RPMI8226 (cell line): ENCODE measurements at regions not wholly inside any gene's neighbourhood (a gene's known extent, or its start where the extent isn't known, plus 50 kb on each side); places are given as distances from the start of the nearest gene placed in this dataset.
A peak's percentile ranks its signal among the peaks of the same experiment; 100 is the strongest.

Source experiments
- DNase-seq: peaks from one replicate; pipeline ENCODE4 v3.0.0-alpha.2; 2015

- DNase-seq = no peak
Measured at GRCh38 chr14:71695611-71696350, 236.4 kb upstream of the RGS6 start.

- DNase-seq = no peak
Measured at GRCh38 chr14:71698027-71698426, 234.2 kb upstream of the RGS6 start.

- DNase-seq = no peak
Measured at GRCh38 chr14:71698673-71699072, 233.6 kb upstream of the RGS6 start.

- no peak for DNase-seq
Measured at GRCh38 chr14:71701990-71702389, 230.2 kb upstream of the RGS6 start.

- DNase-seq = no peak
Measured at GRCh38 chr14:71702786-71703185, 229.4 kb upstream of the RGS6 start.

- DNase-seq = no peak
Measured at GRCh38 chr14:71703477-71703876, 228.8 kb upstream of the RGS6 start.

GRCh38 chr14:71704210-71704609 lies 228.0 kb upstream of the RGS6 start:
- no peak for DNase-seq

GRCh38 chr14:71705460-71705859 lies 226.8 kb upstream of the RGS6 start:
- DNase-seq = no peak

- DNase-seq = no peak
Measured at GRCh38 chr14:71709076-71709475, 223.2 kb upstream of the RGS6 start.

GRCh38 chr14:71709987-71710386 lies 222.2 kb upstream of the RGS6 start:
- DNase-seq = no peak

GRCh38 chr14:71711125-71711524 lies 221.1 kb upstream of the RGS6 start:
- no peak for DNase-seq

- no peak for DNase-seq
Measured at GRCh38 chr14:71711619-71712018, 220.6 kb upstream of the RGS6 start.

- DNase-seq = no peak
Measured at GRCh38 chr14:71712478-71712877, 219.8 kb upstream of the RGS6 start.

GRCh38 chr14:71713016-71713415 lies 219.2 kb upstream of the RGS6 start:
- DNase-seq = no peak

- DNase-seq = no peak
Measured at GRCh38 chr14:71713451-71713850, 218.8 kb upstream of the RGS6 start.

- DNase-seq = no peak
Measured at GRCh38 chr14:71714225-71714624, 218.0 kb upstream of the RGS6 start.

GRCh38 chr14:71716041-71716772 lies 216.0 kb upstream of the RGS6 start:
- DNase-seq = no peak

GRCh38 chr14:71720978-71721624 lies 211.1 kb upstream of the RGS6 start:
- DNase-seq = peak; percentile 9

- DNase-seq = no peak
Measured at GRCh38 chr14:71721791-71722190, 210.4 kb upstream of the RGS6 start.

GRCh38 chr14:71722885-71723284 lies 209.3 kb upstream of the RGS6 start:
- DNase-seq = no peak

GRCh38 chr14:71725922-71726579 lies 206.2 kb upstream of the RGS6 start:
- DNase-seq = no peak

- no peak for DNase-seq
Measured at GRCh38 chr14:71726580-71727021, 205.6 kb upstream of the RGS6 start.

- DNase-seq = no peak
Measured at GRCh38 chr14:71728386-71728785, 203.8 kb upstream of the RGS6 start.
